GM12878 (cell line): ENCODE measurements at regions not wholly inside any gene's neighbourhood (a gene's known extent, or its start where the extent isn't known, plus 50 kb on each side); places are given as distances from the start of the nearest gene placed in this dataset.

Experiments
- ATAC-seq: fragments of 200-7000 bp; cut with Tn5 transposase; 3 replicates; pipeline ENCODE4 v1.9.1; 2020; ENCODE audit warnings: mild to moderate bottlenecking, moderate library complexity
- BruUV-seq: library from RNA; stranded (reverse); fragments of 400-500 nt; replicated peaks from 2 replicates; lab custom pipeline; 2021; lab: Mats Ljungman, UMichigan
- CTCF ChIA-PET: fragments of 300-600 bp; sonication (Branson Sonifier 250); formaldehyde crosslinking; extraction: SDS; loops from one replicate; lab custom pipeline; 2021; ENCODE audit warnings: inconsistent platforms; lab: Yijun Ruan, JAX
- POLR2A ChIA-PET: fragments of 350-600 bp; formaldehyde crosslinking; extraction: SDS; loops from one replicate; lab custom pipeline; 2021; ENCODE audit warnings: inconsistent platforms; lab: Charles Lee
- RAD21 ChIA-PET: fragments of 300-600 bp; sonication (Branson Sonifier 250); formaldehyde crosslinking; loops from one replicate; lab custom pipeline; 2023; ENCODE audit warnings: antibody characterized with exemption; ENCODE audit not compliant: unreplicated experiment; lab: Charles Lee
- SMC1A ChIA-PET: fragments of 300-600 bp; sonication (Branson Sonifier 250); formaldehyde crosslinking; loops from one replicate; lab custom pipeline; 2023; ENCODE audit not compliant: unreplicated experiment, uncharacterized antibody; lab: Charles Lee
- DNase-seq: peaks from one replicate; pipeline ENCODE4 v3.0.0-alpha.2; 2011; ENCODE audit warnings: low read depth, low spot score
- FAIRE-seq: peaks from 3 replicates; lab custom pipeline; 2011; peaks lifted over from hg19 to GRCh38; lab: Jason Lieb, UNC
- H2AFZ ChIP-seq: 2 replicates; pipeline ENCODE4 v1.6.0; 2011; ENCODE audit warnings: low read depth, low read length, control low read depth; ENCODE audit not compliant: control insufficient read depth
- H3K27ac ChIP-seq: 2 replicates; pipeline ENCODE4 v1.5.1; 2011; ENCODE audit warnings: control low read depth; ENCODE audit not compliant: control insufficient read depth, insufficient read depth
- H3K27me3 ChIP-seq, 2 experiments: replicated peaks in 1 of 2; 2 replicates each; pipeline versions ENCODE4 v1.6.0 to v1.6.1; 2011; ENCODE audit warnings: low read length in 1 of 2; ENCODE audit not compliant: control insufficient read depth in 2 of 2, insufficient read depth in 2 of 2
- H3K36me3 ChIP-seq, 2 experiments: 2 replicates each; pipeline ENCODE4 v1.5.1; 2011; ENCODE audit warnings: low read length in 1 of 2; ENCODE audit not compliant: control insufficient read depth in 2 of 2, insufficient read depth in 2 of 2
- H3K4me1 ChIP-seq: 2 replicates; pipeline ENCODE4 v1.6.1; 2011; ENCODE audit warnings: mild to moderate bottlenecking, low read length, moderate library complexity, mixed read lengths; ENCODE audit not compliant: control insufficient read depth, insufficient read depth
- H3K4me2 ChIP-seq: 2 replicates; pipeline ENCODE4 v1.6.0; 2011; ENCODE audit warnings: control low read depth; ENCODE audit not compliant: control insufficient read depth, insufficient read depth
- H3K4me3 ChIP-seq: fragments of 200-600 bp; sonication (generic); 2 replicates; pipeline ENCODE4 v1.5.1; 2016
- H3K79me2 ChIP-seq: 2 replicates; pipeline ENCODE4 v1.6.0; 2011; ENCODE audit warnings: low read length; ENCODE audit not compliant: control insufficient read depth, insufficient read depth
- H3K9ac ChIP-seq: 2 replicates; pipeline ENCODE4 v1.8.0; 2011; ENCODE audit warnings: low read length, control low read depth, mixed read lengths; ENCODE audit not compliant: control insufficient read depth, insufficient read depth
- H3K9me3 ChIP-seq: replicated peaks from 3 replicates; pipeline ENCODE4 v1.5.1; 2011; ENCODE audit warnings: mild to moderate bottlenecking, low read length; ENCODE audit not compliant: control insufficient read depth, insufficient read depth
- H4K20me1 ChIP-seq: 2 replicates; pipeline ENCODE4 v1.6.0; 2011; ENCODE audit not compliant: control insufficient read depth, insufficient read depth
- CHD2 ChIP-seq: IDR thresholded peaks from 2 replicates; pipeline ENCODE4 v1.6.1; 2011; ENCODE audit warnings: low read depth, low read length, improper control_type of control experiment, borderline replicate concordance
- CUX1 ChIP-seq: IDR thresholded peaks from 2 replicates; pipeline ENCODE4 v1.6.1; 2012; ENCODE audit warnings: improper control_type of control experiment, low read depth, low read length; ENCODE audit not compliant: insufficient replicate concordance
- EZH2 ChIP-seq: IDR thresholded peaks from 2 replicates; pipeline ENCODE4 v1.6.1; 2012; ENCODE audit warnings: low read depth, mild to moderate bottlenecking, control low read depth, inconsistent platforms, low read length, borderline replicate concordance; ENCODE audit not compliant: control insufficient read depth
- FOXK2 ChIP-seq: fragments of 450-650 bp; IDR thresholded peaks from 2 replicates; pipeline ENCODE4 v1.6.1; 2017; ENCODE audit warnings: mild to moderate bottlenecking, moderate library complexity
- HDGF ChIP-seq: fragments of 450-650 bp; IDR thresholded peaks from 2 replicates; pipeline ENCODE4 v1.6.1; 2016; ENCODE audit warnings: antibody characterized with exemption
- IKZF1 ChIP-seq: fragments of 450-650 bp; conservative IDR thresholded peaks from 2 replicates; pipeline ENCODE4 v1.6.1; 2017; ENCODE audit warnings: antibody characterized with exemption, mild to moderate bottlenecking
- KLF5 ChIP-seq: fragments of 450-650 bp; IDR thresholded peaks from 2 replicates; pipeline ENCODE4 v1.6.1; 2014; ENCODE audit warnings: mild to moderate bottlenecking; ENCODE audit not compliant: partially characterized antibody
- MEF2A ChIP-seq: IDR thresholded peaks from 2 replicates; pipeline ENCODE4 v1.6.1; 2011; ENCODE audit warnings: low read depth, mild to moderate bottlenecking, low read length, moderate library complexity; ENCODE audit not compliant: insufficient read depth
- MYC ChIP-seq: IDR thresholded peaks from 2 replicates; pipeline ENCODE4 v1.6.1; 2011; ENCODE audit warnings: mild to moderate bottlenecking, low read length, moderate library complexity, inconsistent platforms; ENCODE audit not compliant: insufficient read depth, insufficient replicate concordance, insufficient read length, severe bottlenecking
- NFYA ChIP-seq: IDR thresholded peaks from 2 replicates; pipeline ENCODE4 v1.6.1; 2011; ENCODE audit warnings: low read depth, mild to moderate bottlenecking, low read length, improper control_type of control experiment, borderline replicate concordance
- NR2C2 ChIP-seq: IDR thresholded peaks from 2 replicates; pipeline ENCODE4 v1.6.1; 2011; ENCODE audit warnings: borderline replicate concordance, low read depth; ENCODE audit not compliant: control insufficient read depth, insufficient read length
- SPI1 ChIP-seq: IDR thresholded peaks from 2 replicates; pipeline ENCODE4 v1.6.1; 2011; ENCODE audit warnings: low read depth, mild to moderate bottlenecking, low read length, moderate library complexity, borderline replicate concordance; ENCODE audit not compliant: insufficient read depth
- SUPT20H ChIP-seq: IDR thresholded peaks from 2 replicates; pipeline ENCODE4 v1.6.1; 2011; ENCODE audit warnings: low read depth, mild to moderate bottlenecking, low read length, moderate library complexity, borderline replicate concordance; ENCODE audit not compliant: control insufficient read depth
- TARDBP ChIP-seq: IDR thresholded peaks from 2 replicates; pipeline ENCODE4 v1.6.1; 2016; ENCODE audit warnings: borderline replicate concordance
- ZBTB11 ChIP-seq: fragments of 450-650 bp; formaldehyde crosslinking; IDR thresholded peaks from 2 replicates; pipeline ENCODE4 v1.5.0; 2022; ENCODE audit warnings: mild to moderate bottlenecking, missing genetic modification characterization
- ZNF207 ChIP-seq: fragments of 450-650 bp; IDR thresholded peaks from 2 replicates; pipeline ENCODE4 v1.6.1; 2014; ENCODE audit warnings: antibody characterized with exemption, mild to moderate bottlenecking, borderline replicate concordance
- ZNF622 ChIP-seq: fragments of 450-650 bp; IDR thresholded peaks from 2 replicates; pipeline ENCODE4 v1.6.1; 2017; ENCODE audit warnings: mild to moderate bottlenecking, inconsistent platforms
- WGBS: methylation state at CpG from one replicate; pipeline ENCODE4 v1.1.6; 2016; ENCODE audit warnings: low lambda C conversion rate; ENCODE audit not compliant: insufficient replicate concordance, insufficient coverage; ENCODE audit errors: missing lambda C conversion rate; 5-methylcytosine and 5-hydroxymethylcytosine counted together
- in situ Hi-C: fragments of 300-500 bp; cut with MboI; formaldehyde crosslinking; loops from 9 replicates; pipeline ENCODE4 v1.14.3; 2018; ENCODE audit warnings: mixed read lengths
- intact Hi-C: fragments of 100-400 bp; cut with micrococcal nuclease; formaldehyde crosslinking; loops from one replicate; pipeline ENCODE4 v1.14.2; 2022; ENCODE audit not compliant: unreplicated experiment

GRCh38 chr11:70743941-70744351 is 345.6 kb downstream of the CTTN start:
- 0 out of 4 replicates have a peak, but pooled peaks cover 0 to 2% of the 10 kb centered on the region in 2 experiments for H3K27me3 ChIP-seq
- H3K4me2 ChIP-seq: no peak overlapping the region
- ChIA-PET CTCF (no interaction called here), SMC1A (no interaction called here), RAD21 (no interaction called here), POLR2A (interaction anchor here (0.5 kb wide), 1 partner anchor 536 kb away, joined by 4 read pairs; no protein-coding TSS in a partner anchor)
- H3K27ac ChIP-seq: no peak overlapping the region
- no peaks in the 10 kb centered on the region for H3K36me3 ChIP-seq
- intact Hi-C loops (no loop called here), in situ Hi-C loops (no loop called here)
- 19% methylated on average over 9 of the region's 9 CpGs for WGBS
- no peaks in the 10 kb centered on the region for H3K79me2 ChIP-seq
- no peak for FAIRE-seq
- H3K4me3 ChIP-seq: no peak overlapping the region
- no peak for DNase-seq
- no peak for ATAC-seq
- no peak overlapping the region for H3K9ac ChIP-seq
- H2AFZ ChIP-seq: no peak overlapping the region
- H4K20me1 ChIP-seq: no peaks in the 10 kb centered on the region
- no peaks in the 10 kb centered on the region; the same call in 2 of the 3 replicates for H3K9me3 ChIP-seq
- no TSS peak for BruUV-seq
- no peaks in the 10 kb centered on the region for H3K4me1 ChIP-seq
- TF ChIP-seq CUX1 (no peak), HDGF (no peak), TARDBP (no peak), ZBTB11 (no peak), MEF2A (no peak), ZNF622 (no peak), EZH2 (no peak), FOXK2 (no peak), CHD2 (no peak), ZNF207 (no peak), KLF5 (no peak), SPI1 (no peak), MYC (no peak), SUPT20H (no peak), IKZF1 (no peak), NFYA (no peak), NR2C2 (no peak)
